ENCODE measurements at regions not wholly inside any gene's neighbourhood (a gene's known extent, or its start where the extent isn't known, plus 50 kb on each side); places are given as distances from the start of the nearest gene placed in this dataset.

GRCh38 chr10:32148864-32149251 is 92.6 kb upstream of the KIF5B start:
- H3K9ac ChIP-seq (ENCODE audit: low read depth, low read length, poor library complexity, severe bottlenecking): no peak overlapping the region
- H2AFZ ChIP-seq (ENCODE audit: low read length): no peak overlapping the region
- no peaks in the 10 kb centered on the region for H4K20me1 ChIP-seq (ENCODE audit: insufficient read depth, low read length, poor library complexity, severe bottlenecking)
- TF ChIP-seq, protein P1, sequence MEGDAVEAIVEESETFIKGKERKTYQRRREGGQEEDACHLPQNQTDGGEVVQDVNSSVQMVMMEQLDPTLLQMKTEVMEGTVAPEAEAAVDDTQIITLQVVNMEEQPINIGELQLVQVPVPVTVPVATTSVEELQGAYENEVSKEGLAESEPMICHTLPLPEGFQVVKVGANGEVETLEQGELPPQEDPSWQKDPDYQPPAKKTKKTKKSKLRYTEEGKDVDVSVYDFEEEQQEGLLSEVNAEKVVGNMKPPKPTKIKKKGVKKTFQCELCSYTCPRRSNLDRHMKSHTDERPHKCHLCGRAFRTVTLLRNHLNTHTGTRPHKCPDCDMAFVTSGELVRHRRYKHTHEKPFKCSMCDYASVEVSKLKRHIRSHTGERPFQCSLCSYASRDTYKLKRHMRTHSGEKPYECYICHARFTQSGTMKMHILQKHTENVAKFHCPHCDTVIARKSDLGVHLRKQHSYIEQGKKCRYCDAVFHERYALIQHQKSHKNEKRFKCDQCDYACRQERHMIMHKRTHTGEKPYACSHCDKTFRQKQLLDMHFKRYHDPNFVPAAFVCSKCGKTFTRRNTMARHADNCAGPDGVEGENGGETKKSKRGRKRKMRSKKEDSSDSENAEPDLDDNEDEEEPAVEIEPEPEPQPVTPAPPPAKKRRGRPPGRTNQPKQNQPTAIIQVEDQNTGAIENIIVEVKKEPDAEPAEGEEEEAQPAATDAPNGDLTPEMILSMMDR (conservative IDR thresholded peaks at IDR 0.05; ENCODE audit: low read length): no peak
- TF ChIP-seq EZH2phosphoT487 (IDR thresholded peaks at IDR 0.05; ENCODE audit: borderline replicate concordance): no peak
- no peak overlapping the region for H3K4me3 ChIP-seq (ENCODE audit: low read length, poor library complexity, severe bottlenecking)
- H3K27me3 ChIP-seq (ENCODE audit: insufficient read depth, low read length, poor library complexity, severe bottlenecking): no peaks in the 10 kb centered on the region
- H3F3A ChIP-seq (ENCODE audit: low read depth): no peaks in the 10 kb centered on the region
- no peaks in the 10 kb centered on the region for H3K9me2 ChIP-seq (replicated peaks; ENCODE audit: low read depth, low read length)
- H3K9me3 ChIP-seq (ENCODE audit: insufficient read depth, low read depth, low read length): peaks cover 7% of the 10 kb centered on the region
- H3K4me1 ChIP-seq (ENCODE audit: insufficient read depth, low read length, poor library complexity, severe bottlenecking): peaks cover 12% of the 10 kb centered on the region
- no peak overlapping the region for H3K4me2 ChIP-seq (ENCODE audit: low read depth, low read length, poor library complexity, severe bottlenecking)
- H3K79me2 ChIP-seq (ENCODE audit: insufficient read depth, low read length): no peaks in the 10 kb centered on the region
- H3K36me3 ChIP-seq (ENCODE audit: insufficient read depth, low read length): no peaks in the 10 kb centered on the region

- Histone ChIP-seq H4K20me1 (ENCODE audit: insufficient read depth, low read length, poor library complexity, severe bottlenecking) (no peaks in the 10 kb centered on the region), H3K27me3 (ENCODE audit: insufficient read depth, low read length, poor library complexity, severe bottlenecking) (no peaks in the 10 kb centered on the region), H3F3A (ENCODE audit: low read depth) (no peaks in the 10 kb centered on the region), H3K9me3 (ENCODE audit: insufficient read depth, low read depth, low read length) (no peaks in the 10 kb centered on the region), H3K4me2 (ENCODE audit: low read depth, low read length, poor library complexity, severe bottlenecking) (no peak overlapping the region), H3K4me3 (ENCODE audit: low read length, poor library complexity, severe bottlenecking) (no peak overlapping the region), H3K36me3 (ENCODE audit: insufficient read depth, low read length) (no peaks in the 10 kb centered on the region), H3K9ac (ENCODE audit: low read depth, low read length, poor library complexity, severe bottlenecking) (no peak overlapping the region), H2AFZ (ENCODE audit: low read length) (no peak overlapping the region), H3K79me2 (ENCODE audit: insufficient read depth, low read length) (no peaks in the 10 kb centered on the region), H3K4me1 (ENCODE audit: insufficient read depth, low read length, poor library complexity, severe bottlenecking) (peaks cover 12% of the 10 kb centered on the region), H3K9me2 (replicated peaks; ENCODE audit: low read depth, low read length) (no peaks in the 10 kb centered on the region)
- TF ChIP-seq, protein P1 (conservative IDR thresholded peaks at IDR 0.05; ENCODE audit: low read length): no peak
Observed at GRCh38 chr10:32147730-32148129, 91.5 kb upstream of the KIF5B start.

DNA sequence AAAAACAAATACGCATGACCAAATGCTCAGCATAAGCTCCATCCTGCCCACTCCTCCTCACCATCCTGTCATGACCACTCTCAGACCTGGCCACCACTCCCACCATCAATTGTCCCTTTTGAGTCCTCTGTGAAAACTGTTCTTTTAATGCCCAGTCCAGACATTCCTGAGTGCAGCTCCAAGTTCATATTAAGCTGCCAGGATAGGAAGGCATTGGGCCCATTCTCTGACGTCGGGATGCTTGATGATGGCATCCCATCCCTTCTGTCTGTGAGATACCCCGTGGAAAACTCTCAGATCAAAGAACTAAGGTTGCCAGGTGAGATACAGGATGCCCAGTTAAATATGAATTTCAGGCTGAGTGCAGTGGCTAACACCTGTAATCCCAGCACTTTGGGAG is 89.9 kb upstream of the KIF5B start:
- Histone ChIP-seq H4K20me1 (ENCODE audit: insufficient read depth, low read length, poor library complexity, severe bottlenecking) (no peaks in the 10 kb centered on the region), H3K9ac (ENCODE audit: low read depth, low read length, poor library complexity, severe bottlenecking) (no peak overlapping the region), H3K4me3 (ENCODE audit: low read length, poor library complexity, severe bottlenecking) (no peak overlapping the region), H3K4me1 (ENCODE audit: insufficient read depth, low read length, poor library complexity, severe bottlenecking) (peaks cover 12% of the 10 kb centered on the region), H3K27me3 (ENCODE audit: insufficient read depth, low read length, poor library complexity, severe bottlenecking) (no peaks in the 10 kb centered on the region), H2AFZ (ENCODE audit: low read length) (no peak overlapping the region), H3F3A (ENCODE audit: low read depth) (no peaks in the 10 kb centered on the region), H3K36me3 (ENCODE audit: insufficient read depth, low read length) (no peaks in the 10 kb centered on the region), H3K9me3 (ENCODE audit: insufficient read depth, low read depth, low read length) (no peaks in the 10 kb centered on the region), H3K79me2 (ENCODE audit: insufficient read depth, low read length) (no peaks in the 10 kb centered on the region), H3K4me2 (ENCODE audit: low read depth, low read length, poor library complexity, severe bottlenecking) (no peak overlapping the region), H3K9me2 (replicated peaks; ENCODE audit: low read depth, low read length) (no peaks in the 10 kb centered on the region)
- TF ChIP-seq, protein P1 (conservative IDR thresholded peaks at IDR 0.05; ENCODE audit: low read length): no peak
- TF ChIP-seq EZH2phosphoT487 (IDR thresholded peaks at IDR 0.05; ENCODE audit: borderline replicate concordance): no peak

Data from Loucy (cell line).